ENCODE measurements at regions not wholly inside any gene's neighbourhood (a gene's known extent, or its start where the extent isn't known, plus 50 kb on each side); places are given as distances from the start of the nearest gene placed in this dataset.
"Not testable (repeated sequence)": the region's sequence is repeated elsewhere in the genome, so short reads cannot be mapped to it uniquely, and the experiment has no call there.

GRCh38 chr2:209162129-209162528, 261.7 kb upstream of the MAP2 start:
- H3K27ac ChIP-seq (ENCODE audit: low read depth, low read length): no peak overlapping the region
- no peaks in the 10 kb centered on the region for H3K9me2 ChIP-seq (replicated peaks; ENCODE audit: control insufficient read depth, low read length)
- H3K79me2 ChIP-seq (ENCODE audit: control insufficient read depth, low read length): no peaks in the 10 kb centered on the region
- no peaks in the 10 kb centered on the region for H3K27me3 ChIP-seq (ENCODE audit: control insufficient read depth, low read length)
- H3F3A ChIP-seq (ENCODE audit: control insufficient read depth, insufficient read depth): no peaks in the 10 kb centered on the region
- H3K4me3 ChIP-seq (ENCODE audit: low read length): no peak overlapping the region
- H4K20me1 ChIP-seq (ENCODE audit: control insufficient read depth, insufficient read depth, low read depth, low read length): no peaks in the 10 kb centered on the region
- no peaks in the 10 kb centered on the region for H3K36me3 ChIP-seq (ENCODE audit: control insufficient read depth, low read length)
- H3K9me3 ChIP-seq (ENCODE audit: control insufficient read depth, insufficient read depth, low read length): no peaks in the 10 kb centered on the region
- H3K4me2 ChIP-seq (ENCODE audit: low read length): no peak overlapping the region
- no peaks in the 10 kb centered on the region for H3K4me1 ChIP-seq (ENCODE audit: control insufficient read depth, low read length)
- TF ChIP-seq EZH2phosphoT487 (IDR thresholded peaks at IDR 0.05; ENCODE audit: borderline replicate concordance, low read length): no peak
- no peak for TF ChIP-seq CTCF (IDR thresholded peaks at IDR 0.05; ENCODE audit: low read depth, low read length, poor library complexity, severe bottlenecking)

GRCh38 chr2:209181984-209182383, 241.9 kb upstream of the MAP2 start:
- H4K20me1 ChIP-seq (ENCODE audit: control insufficient read depth, insufficient read depth, low read depth, low read length): no peaks in the 10 kb centered on the region
- H3K36me3 ChIP-seq (ENCODE audit: control insufficient read depth, low read length): no peaks in the 10 kb centered on the region
- H3K9me2 ChIP-seq (replicated peaks; ENCODE audit: control insufficient read depth, low read length): no peaks in the 10 kb centered on the region
- H3K4me3 ChIP-seq (ENCODE audit: low read length): no peak overlapping the region
- no peak for TF ChIP-seq CTCF (IDR thresholded peaks at IDR 0.05; ENCODE audit: low read depth, low read length, poor library complexity, severe bottlenecking)
- no peak for TF ChIP-seq EZH2phosphoT487 (IDR thresholded peaks at IDR 0.05; ENCODE audit: borderline replicate concordance, low read length)
- no peaks in the 10 kb centered on the region for H3K9me3 ChIP-seq (ENCODE audit: control insufficient read depth, insufficient read depth, low read length)
- H3K27me3 ChIP-seq (ENCODE audit: control insufficient read depth, low read length): no peaks in the 10 kb centered on the region
- no peak overlapping the region for H3K27ac ChIP-seq (ENCODE audit: low read depth, low read length)
- H3K79me2 ChIP-seq (ENCODE audit: control insufficient read depth, low read length): no peaks in the 10 kb centered on the region
- no peaks in the 10 kb centered on the region for H3F3A ChIP-seq (ENCODE audit: control insufficient read depth, insufficient read depth)
- H3K4me2 ChIP-seq (ENCODE audit: low read length): no peak overlapping the region
- no peaks in the 10 kb centered on the region for H3K4me1 ChIP-seq (ENCODE audit: control insufficient read depth, low read length)

GRCh38 chr2:209186886-209187285, 237.0 kb upstream of the MAP2 start:
- not testable (repeated sequence) for H3F3A ChIP-seq (ENCODE audit: control insufficient read depth, insufficient read depth); H3K27me3 ChIP-seq (ENCODE audit: control insufficient read depth, low read length); H3K9me3 ChIP-seq (ENCODE audit: control insufficient read depth, insufficient read depth, low read length); H3K9me2 ChIP-seq (replicated peaks; ENCODE audit: control insufficient read depth, low read length); H3K4me2 ChIP-seq (ENCODE audit: low read length); H3K79me2 ChIP-seq (ENCODE audit: control insufficient read depth, low read length); H3K4me1 ChIP-seq (ENCODE audit: control insufficient read depth, low read length); H3K4me3 ChIP-seq (ENCODE audit: low read length); H4K20me1 ChIP-seq (ENCODE audit: control insufficient read depth, insufficient read depth, low read depth, low read length); H3K27ac ChIP-seq (ENCODE audit: low read depth, low read length); H3K36me3 ChIP-seq (ENCODE audit: control insufficient read depth, low read length)

GRCh38 chr2:209189893-209190292, 234.0 kb upstream of the MAP2 start:
- Histone ChIP-seq H3K4me3 (ENCODE audit: low read length) (no peak overlapping the region), H3K79me2 (ENCODE audit: control insufficient read depth, low read length) (no peaks in the 10 kb centered on the region), H3K36me3 (ENCODE audit: control insufficient read depth, low read length) (no peaks in the 10 kb centered on the region), H3K27ac (ENCODE audit: low read depth, low read length) (no peak overlapping the region), H4K20me1 (ENCODE audit: control insufficient read depth, insufficient read depth, low read depth, low read length) (no peaks in the 10 kb centered on the region), H3K4me2 (ENCODE audit: low read length) (no peak overlapping the region), H3K4me1 (ENCODE audit: control insufficient read depth, low read length) (no peaks in the 10 kb centered on the region), H3F3A (ENCODE audit: control insufficient read depth, insufficient read depth) (no peaks in the 10 kb centered on the region), H3K9me3 (ENCODE audit: control insufficient read depth, insufficient read depth, low read length) (no peaks in the 10 kb centered on the region), H3K9me2 (replicated peaks; ENCODE audit: control insufficient read depth, low read length) (no peaks in the 10 kb centered on the region), H3K27me3 (ENCODE audit: control insufficient read depth, low read length) (no peaks in the 10 kb centered on the region)
- TF ChIP-seq CTCF (IDR thresholded peaks at IDR 0.05; ENCODE audit: low read depth, low read length, poor library complexity, severe bottlenecking) (no peak), EZH2phosphoT487 (IDR thresholded peaks at IDR 0.05; ENCODE audit: borderline replicate concordance, low read length) (no peak)
